HCT116 (cell line): ENCODE measurements at regions not wholly inside any gene's neighbourhood (a gene's known extent, or its start where the extent isn't known, plus 50 kb on each side); places are given as distances from the start of the nearest gene placed in this dataset.

Source experiments
- ATAC-seq: fragments of 200-7000 bp; cut with Tn5 transposase; 2 replicates; pipeline ENCODE4 v1.9.1; 2020; ENCODE audit warnings: mild to moderate bottlenecking, moderate library complexity
- BruUV-seq: library from RNA; stranded (reverse); fragments of 400-500 nt; replicated peaks from 2 replicates; lab custom pipeline; 2021; lab: Mats Ljungman, UMichigan
- CTCF ChIA-PET: fragments of 300-600 bp; sonication (Branson Sonifier 250); formaldehyde crosslinking; loops from one replicate; lab custom pipeline; 2021; ENCODE audit warnings: antibody characterized with exemption; lab: Charles Lee
- POLR2A ChIA-PET: fragments of 300-600, 350-600 bp; sonication (Branson Sonifier 250); formaldehyde crosslinking; loops from one replicate; lab custom pipeline; 2021; ENCODE audit warnings: antibody characterized with exemption; lab: Charles Lee
- RAD21 ChIA-PET, 2 experiments: fragments of 300-600 bp; sonication (Branson Sonifier 250); formaldehyde crosslinking; loops; one replicate each; lab custom pipeline; 2023; ENCODE audit warnings: low total read pairs in 2 of 2; ENCODE audit not compliant: uncharacterized antibody in 2 of 2, unreplicated experiment in 2 of 2, low non-redundant PET in 1 of 2; lab: Charles Lee
- DNase-seq: peaks from one replicate; pipeline ENCODE4 v3.0.0-alpha.2; 2010; ENCODE audit warnings: low read depth, low spot score
- H2AFZ ChIP-seq: fragments of 200-600 bp; shearing (Covaris generic), sonication (generic); 2 replicates; pipeline ENCODE4 v1.6.1; 2017; ENCODE audit warnings: low read depth, mixed run types, mixed read lengths, antibody characterized with exemption, low read length; ENCODE audit not compliant: poor library complexity, severe bottlenecking
- H3K27ac ChIP-seq: 2 replicates; pipeline ENCODE4 v1.5.1; 2012; ENCODE audit warnings: low read depth, low read length
- H3K27me3 ChIP-seq: fragments of 200-600 bp; sonication (generic); 2 replicates; pipeline ENCODE4 v1.6.1; 2016; ENCODE audit warnings: mixed run types, low read length, mixed read lengths; ENCODE audit not compliant: insufficient read depth
- H3K36me3 ChIP-seq, 2 experiments: fragments of 200-500 bp in 1 of 2; fragments of 200-600 bp in 1 of 2; sonication (Bioruptor generic) in 1 of 2; sonication (generic) in 1 of 2; 2 replicates each; pipeline versions ENCODE4 v1.5.1 to v1.6.1; 2014 to 2016; ENCODE audit warnings: low read length in 2 of 2, inconsistent platforms in 1 of 2, mixed read lengths in 1 of 2, mixed run types in 1 of 2; ENCODE audit not compliant: insufficient read depth in 2 of 2, control insufficient read depth in 1 of 2
- H3K4me1 ChIP-seq, 2 experiments: fragments of 200-600 bp in 1 of 2; sonication (generic) in 1 of 2; 2 replicates each; pipeline versions ENCODE4 v1.5.1 to v1.6.1; 2012 to 2017; ENCODE audit warnings: low read length in 2 of 2, inconsistent platforms in 1 of 2, mild to moderate bottlenecking in 1 of 2, mixed read lengths in 1 of 2, mixed run types in 1 of 2, moderate library complexity in 1 of 2; ENCODE audit not compliant: insufficient read depth in 2 of 2, control insufficient read depth in 1 of 2
- H3K4me2 ChIP-seq: fragments of 200-600 bp; sonication (generic); 2 replicates; pipeline ENCODE4 v1.6.1; 2017; ENCODE audit warnings: mixed run types, low read length, mixed read lengths
- H3K4me3 ChIP-seq, 2 experiments: fragments of 200-600 bp in 1 of 2; sonication (generic) in 1 of 2; replicated peaks in 1 of 2; 2 replicates each; pipeline ENCODE4 v1.5.1; 2011 to 2016; ENCODE audit warnings: low read length in 2 of 2, control low read depth in 1 of 2, low read depth in 1 of 2, mild to moderate bottlenecking in 1 of 2, mixed read lengths in 1 of 2, mixed run types in 1 of 2
- H3K79me2 ChIP-seq: fragments of 200-600 bp; sonication (generic); 2 replicates; pipeline ENCODE4 v1.6.1; 2017; ENCODE audit warnings: mild to moderate bottlenecking, mixed run types, low read length, moderate library complexity, mixed read lengths; ENCODE audit not compliant: insufficient read depth
- H3K9ac ChIP-seq: fragments of 200-600 bp; sonication (generic); 2 replicates; pipeline ENCODE4 v1.6.1; 2016; ENCODE audit warnings: low read length, mixed read lengths
- H3K9me2 ChIP-seq: fragments of 200-600 bp; sonication (generic), shearing (Covaris generic); 2 replicates; pipeline ENCODE4 v1.6.1; 2017; ENCODE audit warnings: mixed run types, mild to moderate bottlenecking, moderate library complexity; ENCODE audit not compliant: insufficient read depth
- H3K9me3 ChIP-seq, 2 experiments: fragments of 200-500 bp in 1 of 2; fragments of 200-600 bp in 1 of 2; sonication (Bioruptor generic) in 1 of 2; sonication (generic) in 1 of 2; 2 replicates each; pipeline ENCODE4 v1.6.1; 2014 to 2017; ENCODE audit warnings: low read length in 2 of 2, mixed read lengths in 2 of 2, inconsistent platforms in 1 of 2, low read depth in 1 of 2, mild to moderate bottlenecking in 1 of 2, mixed run types in 1 of 2, moderate library complexity in 1 of 2; ENCODE audit not compliant: control insufficient read depth in 1 of 2, insufficient read depth in 1 of 2
- H4K20me1 ChIP-seq: fragments of 200-600 bp; sonication (generic), shearing (Covaris generic); 2 replicates; pipeline ENCODE4 v1.6.1; 2017; ENCODE audit warnings: mixed run types, mild to moderate bottlenecking, moderate library complexity; ENCODE audit not compliant: insufficient read depth
- CBX3 ChIP-seq: IDR thresholded peaks from 2 replicates; pipeline ENCODE4 v1.6.1; 2012; ENCODE audit warnings: low read depth
- CEBPB ChIP-seq: IDR thresholded peaks from 2 replicates; pipeline ENCODE4 v1.6.1; 2012; ENCODE audit warnings: low read depth
- EGR1 ChIP-seq: IDR thresholded peaks from 2 replicates; pipeline ENCODE4 v1.6.1; 2012; ENCODE audit warnings: low read depth
- EZH2 ChIP-seq: fragments of 200-600 bp; sonication (generic); IDR thresholded peaks from 2 replicates; pipeline ENCODE4 v1.6.1; 2017; ENCODE audit warnings: antibody characterized with exemption, mixed run types
- EZH2phosphoT487 ChIP-seq: fragments of 200-600 bp; IDR thresholded peaks from 2 replicates; pipeline ENCODE4 v1.6.1; 2018; ENCODE audit warnings: antibody characterized with exemption, borderline replicate concordance
- JUND ChIP-seq: IDR thresholded peaks from 2 replicates; pipeline ENCODE4 v1.6.1; 2012
- POLR2A ChIP-seq: IDR thresholded peaks from 2 replicates; pipeline ENCODE4 v1.7.0; 2011; ENCODE audit warnings: borderline replicate concordance; ENCODE audit not compliant: insufficient read depth, insufficient read length; ENCODE audit errors: extremely low read depth
- RAD21 ChIP-seq: IDR thresholded peaks from 2 replicates; pipeline ENCODE4 v1.6.1; 2012; ENCODE audit warnings: low read depth, mild to moderate bottlenecking
- SIN3A ChIP-seq: IDR thresholded peaks from 2 replicates; pipeline ENCODE4 v1.6.1; 2012; ENCODE audit warnings: low read depth
- SP1 ChIP-seq: IDR thresholded peaks from 2 replicates; pipeline ENCODE4 v1.6.1; 2012; ENCODE audit warnings: low read depth
- SRF ChIP-seq: IDR thresholded peaks from 2 replicates; pipeline ENCODE4 v1.6.1; 2012; ENCODE audit warnings: low read depth
- YY1 ChIP-seq: IDR thresholded peaks from 2 replicates; pipeline ENCODE4 v1.6.1; 2011; ENCODE audit warnings: low read length, low read depth, moderate library complexity, mild to moderate bottlenecking; ENCODE audit not compliant: insufficient replicate concordance; ENCODE audit errors: extremely low read depth
- ZFX ChIP-seq: fragments of 450-650 bp; IDR thresholded peaks from 2 replicates; pipeline ENCODE4 v1.6.1; 2017
- ZNF274 ChIP-seq: fragments of 200-500 bp; sonication (Bioruptor generic); IDR thresholded peaks from 2 replicates; pipeline ENCODE4 v1.6.1; 2014; ENCODE audit warnings: mild to moderate bottlenecking, low read depth, low read length, inconsistent platforms
- intact Hi-C: fragments of 100-400 bp; cut with micrococcal nuclease; formaldehyde crosslinking; loops from 2 replicates; pipeline ENCODE4 v1.10.0; 2022
- TF ChIP-seq, protein P1 (sequence below): IDR thresholded peaks from 2 replicates; pipeline ENCODE4 v1.6.1; 2012
- TF ChIP-seq, protein P2 (sequence below): IDR thresholded peaks from 2 replicates; pipeline ENCODE4 v1.6.1; 2012; ENCODE audit warnings: low read depth
- TF ChIP-seq, protein P3 (sequence below): IDR thresholded peaks from 2 replicates; pipeline ENCODE4 v1.6.1; 2012
- TF ChIP-seq, protein P4 (sequence below): IDR thresholded peaks from 2 replicates; pipeline ENCODE4 v1.6.1; 2011; ENCODE audit warnings: mild to moderate bottlenecking, low read length, moderate library complexity; ENCODE audit not compliant: insufficient replicate concordance; ENCODE audit errors: extremely low read depth
- TF ChIP-seq, protein P5 (sequence below), 3 experiments: fragments of 200-600 bp in 1 of 3; sonication (generic) in 1 of 3; IDR thresholded peaks in 2 of 3; conservative IDR thresholded peaks in 1 of 3; 2 replicates each; pipeline ENCODE4 v1.5.1; 2012 to 2017; ENCODE audit warnings: low read depth in 2 of 3, low read length in 2 of 3, antibody characterized with exemption in 1 of 3, borderline replicate concordance in 1 of 3, control low read depth in 1 of 3, mild to moderate bottlenecking in 1 of 3, mixed read lengths in 1 of 3, mixed run types in 1 of 3, moderate library complexity in 1 of 3; ENCODE audit not compliant: insufficient read depth in 1 of 3

DNA sequence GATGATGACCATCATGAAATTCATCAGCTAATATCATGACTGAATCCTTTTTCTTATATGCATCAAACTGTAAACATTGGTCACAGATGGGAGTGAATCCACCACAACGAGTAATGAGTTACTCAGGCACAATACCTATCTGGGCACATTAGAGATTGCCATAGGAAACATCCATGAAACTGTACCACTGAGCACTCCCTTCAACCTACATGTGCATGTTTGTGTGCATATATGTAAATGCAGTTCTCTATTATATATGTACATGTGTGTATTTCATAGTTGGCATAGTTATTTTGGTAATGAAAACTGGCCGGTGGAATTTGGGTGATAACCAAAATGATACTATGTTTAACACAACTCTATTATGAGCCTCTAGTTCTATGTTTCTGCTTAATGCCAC is 387.3 kb upstream of the ARRDC3 start:
- BruUV-seq, result no TSS peak
- Histone ChIP-seq H3K4me2 (no peak overlapping the region), H3K9me3 (no peaks in the 10 kb centered on the region), H3K4me1 (no peaks in the 10 kb centered on the region), H3K4me3 (no peak overlapping the region), H3K79me2 (no peaks in the 10 kb centered on the region), H3K9ac (no peak overlapping the region), H4K20me1 (no peaks in the 10 kb centered on the region), H2AFZ (no peak overlapping the region), H3K36me3 (no peaks in the 10 kb centered on the region), H3K27ac (no peak overlapping the region), H3K9me2 (peaks cover 3% of the 10 kb centered on the region; the same call in 1 of the 2 replicates), H3K27me3 (no peaks in the 10 kb centered on the region)
- no peak for DNase-seq
- intact Hi-C loops, result no loop called here
- CTCF ChIA-PET, result no interaction called here
- RAD21 ChIA-PET, result no interaction called here
- no peak for TF ChIP-seq EGR1
- TF ChIP-seq, protein P1, sequence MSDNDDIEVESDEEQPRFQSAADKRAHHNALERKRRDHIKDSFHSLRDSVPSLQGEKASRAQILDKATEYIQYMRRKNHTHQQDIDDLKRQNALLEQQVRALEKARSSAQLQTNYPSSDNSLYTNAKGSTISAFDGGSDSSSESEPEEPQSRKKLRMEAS, result no peak
- TF ChIP-seq CBX3, result no peak
- TF ChIP-seq SRF, result no peak
- TF ChIP-seq, protein P2, sequence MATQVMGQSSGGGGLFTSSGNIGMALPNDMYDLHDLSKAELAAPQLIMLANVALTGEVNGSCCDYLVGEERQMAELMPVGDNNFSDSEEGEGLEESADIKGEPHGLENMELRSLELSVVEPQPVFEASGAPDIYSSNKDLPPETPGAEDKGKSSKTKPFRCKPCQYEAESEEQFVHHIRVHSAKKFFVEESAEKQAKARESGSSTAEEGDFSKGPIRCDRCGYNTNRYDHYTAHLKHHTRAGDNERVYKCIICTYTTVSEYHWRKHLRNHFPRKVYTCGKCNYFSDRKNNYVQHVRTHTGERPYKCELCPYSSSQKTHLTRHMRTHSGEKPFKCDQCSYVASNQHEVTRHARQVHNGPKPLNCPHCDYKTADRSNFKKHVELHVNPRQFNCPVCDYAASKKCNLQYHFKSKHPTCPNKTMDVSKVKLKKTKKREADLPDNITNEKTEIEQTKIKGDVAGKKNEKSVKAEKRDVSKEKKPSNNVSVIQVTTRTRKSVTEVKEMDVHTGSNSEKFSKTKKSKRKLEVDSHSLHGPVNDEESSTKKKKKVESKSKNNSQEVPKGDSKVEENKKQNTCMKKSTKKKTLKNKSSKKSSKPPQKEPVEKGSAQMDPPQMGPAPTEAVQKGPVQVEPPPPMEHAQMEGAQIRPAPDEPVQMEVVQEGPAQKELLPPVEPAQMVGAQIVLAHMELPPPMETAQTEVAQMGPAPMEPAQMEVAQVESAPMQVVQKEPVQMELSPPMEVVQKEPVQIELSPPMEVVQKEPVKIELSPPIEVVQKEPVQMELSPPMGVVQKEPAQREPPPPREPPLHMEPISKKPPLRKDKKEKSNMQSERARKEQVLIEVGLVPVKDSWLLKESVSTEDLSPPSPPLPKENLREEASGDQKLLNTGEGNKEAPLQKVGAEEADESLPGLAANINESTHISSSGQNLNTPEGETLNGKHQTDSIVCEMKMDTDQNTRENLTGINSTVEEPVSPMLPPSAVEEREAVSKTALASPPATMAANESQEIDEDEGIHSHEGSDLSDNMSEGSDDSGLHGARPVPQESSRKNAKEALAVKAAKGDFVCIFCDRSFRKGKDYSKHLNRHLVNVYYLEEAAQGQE, result no peak
- no peak for TF ChIP-seq JUND
- no peak for TF ChIP-seq SIN3A
- no peak for TF ChIP-seq YY1
- no peak for TF ChIP-seq EZH2phosphoT487
- TF ChIP-seq, protein P3, sequence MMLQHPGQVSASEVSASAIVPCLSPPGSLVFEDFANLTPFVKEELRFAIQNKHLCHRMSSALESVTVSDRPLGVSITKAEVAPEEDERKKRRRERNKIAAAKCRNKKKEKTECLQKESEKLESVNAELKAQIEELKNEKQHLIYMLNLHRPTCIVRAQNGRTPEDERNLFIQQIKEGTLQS, result no peak
- TF ChIP-seq RAD21, result no peak
- TF ChIP-seq, protein P4, sequence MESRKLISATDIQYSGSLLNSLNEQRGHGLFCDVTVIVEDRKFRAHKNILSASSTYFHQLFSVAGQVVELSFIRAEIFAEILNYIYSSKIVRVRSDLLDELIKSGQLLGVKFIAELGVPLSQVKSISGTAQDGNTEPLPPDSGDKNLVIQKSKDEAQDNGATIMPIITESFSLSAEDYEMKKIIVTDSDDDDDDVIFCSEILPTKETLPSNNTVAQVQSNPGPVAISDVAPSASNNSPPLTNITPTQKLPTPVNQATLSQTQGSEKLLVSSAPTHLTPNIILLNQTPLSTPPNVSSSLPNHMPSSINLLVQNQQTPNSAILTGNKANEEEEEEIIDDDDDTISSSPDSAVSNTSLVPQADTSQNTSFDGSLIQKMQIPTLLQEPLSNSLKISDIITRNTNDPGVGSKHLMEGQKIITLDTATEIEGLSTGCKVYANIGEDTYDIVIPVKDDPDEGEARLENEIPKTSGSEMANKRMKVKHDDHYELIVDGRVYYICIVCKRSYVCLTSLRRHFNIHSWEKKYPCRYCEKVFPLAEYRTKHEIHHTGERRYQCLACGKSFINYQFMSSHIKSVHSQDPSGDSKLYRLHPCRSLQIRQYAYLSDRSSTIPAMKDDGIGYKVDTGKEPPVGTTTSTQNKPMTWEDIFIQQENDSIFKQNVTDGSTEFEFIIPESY, result no peak
- TF ChIP-seq EZH2, result no peak
- TF ChIP-seq ZFX, result no peak
- TF ChIP-seq, protein P5, sequence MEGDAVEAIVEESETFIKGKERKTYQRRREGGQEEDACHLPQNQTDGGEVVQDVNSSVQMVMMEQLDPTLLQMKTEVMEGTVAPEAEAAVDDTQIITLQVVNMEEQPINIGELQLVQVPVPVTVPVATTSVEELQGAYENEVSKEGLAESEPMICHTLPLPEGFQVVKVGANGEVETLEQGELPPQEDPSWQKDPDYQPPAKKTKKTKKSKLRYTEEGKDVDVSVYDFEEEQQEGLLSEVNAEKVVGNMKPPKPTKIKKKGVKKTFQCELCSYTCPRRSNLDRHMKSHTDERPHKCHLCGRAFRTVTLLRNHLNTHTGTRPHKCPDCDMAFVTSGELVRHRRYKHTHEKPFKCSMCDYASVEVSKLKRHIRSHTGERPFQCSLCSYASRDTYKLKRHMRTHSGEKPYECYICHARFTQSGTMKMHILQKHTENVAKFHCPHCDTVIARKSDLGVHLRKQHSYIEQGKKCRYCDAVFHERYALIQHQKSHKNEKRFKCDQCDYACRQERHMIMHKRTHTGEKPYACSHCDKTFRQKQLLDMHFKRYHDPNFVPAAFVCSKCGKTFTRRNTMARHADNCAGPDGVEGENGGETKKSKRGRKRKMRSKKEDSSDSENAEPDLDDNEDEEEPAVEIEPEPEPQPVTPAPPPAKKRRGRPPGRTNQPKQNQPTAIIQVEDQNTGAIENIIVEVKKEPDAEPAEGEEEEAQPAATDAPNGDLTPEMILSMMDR (IDR thresholded peaks at IDR 0.05 in 2 of 3, conservative IDR thresholded peaks at IDR 0.05 in 1 of 3; ENCODE audit: borderline replicate concordance in 1 of 3, insufficient read depth in 1 of 3, low read depth in 2 of 3, low read length in 2 of 3), result no peak
- no peak for TF ChIP-seq ZNF274
- TF ChIP-seq CEBPB, result no peak
- TF ChIP-seq POLR2A, result no peak
- no peak for TF ChIP-seq SP1
- no peak for ATAC-seq
- POLR2A ChIA-PET, result no interaction called here
